ENCODE measurements at regions not wholly inside any gene's neighbourhood (a gene's known extent, or its start where the extent isn't known, plus 50 kb on each side); places are given as distances from the start of the nearest gene placed in this dataset.

- intact Hi-C loops (cut with DNase I, micrococcal nuclease): no loop called here
- ATAC-seq (no peak), DNase-seq (no peak)
Measured at GRCh38 chr3:3745693-3746092, 53.5 kb upstream of the LRRN1 start.

- intact Hi-C loops (cut with DNase I, micrococcal nuclease): no loop called here
- no peak for ATAC-seq
- no peak for DNase-seq
Measured at GRCh38 chr3:3744826-3745225, 54.4 kb upstream of the LRRN1 start.

- DNase-seq (no peak), ATAC-seq (no peak)
- intact Hi-C loops (cut with DNase I, micrococcal nuclease): no loop called here
Measured at GRCh38 chr3:3743754-3744153, 55.5 kb upstream of the LRRN1 start.

- intact Hi-C loops (cut with DNase I, micrococcal nuclease): no loop called here
- no peak for DNase-seq
- no peak for ATAC-seq
Measured at GRCh38 chr3:3740061-3740460, 59.2 kb upstream of the LRRN1 start.

GRCh38 chr3:3739330-3740060 is 59.7 kb upstream of the LRRN1 start:
- DNase-seq (no peak), ATAC-seq (no peak)
- intact Hi-C loops (cut with DNase I, micrococcal nuclease): no loop called here

GRCh38 chr3:3737531-3737930 is 61.7 kb upstream of the LRRN1 start:
- intact Hi-C loops (cut with DNase I, micrococcal nuclease): no loop called here
- DNase-seq (no peak), ATAC-seq (no peak)

GRCh38 chr3:3735919-3736318 is 63.3 kb upstream of the LRRN1 start:
- DNase-seq: no peak
- intact Hi-C loops (cut with DNase I, micrococcal nuclease): no loop called here
- ATAC-seq: no peak

GRCh38 chr3:3734881-3735280 is 64.3 kb upstream of the LRRN1 start:
- no peak for DNase-seq

GRCh38 chr3:3729261-3729660 is 70.0 kb upstream of the LRRN1 start:
- DNase-seq: no peak
- intact Hi-C loops (cut with DNase I, micrococcal nuclease): no loop called here
- ATAC-seq: no peak

More at GRCh38 chr3:3734881-3735280, 64.3 kb upstream of the LRRN1 start:
- no peak for ATAC-seq
- intact Hi-C loops (cut with DNase I, micrococcal nuclease): no loop called here

- ATAC-seq: no peak
- intact Hi-C loops (cut with DNase I, micrococcal nuclease): no loop called here
- no peak for DNase-seq
Measured at GRCh38 chr3:3726549-3726948, 72.7 kb upstream of the LRRN1 start.

- intact Hi-C loops (cut with DNase I, micrococcal nuclease): no loop called here
- DNase-seq (no peak), ATAC-seq (no peak)
Measured at GRCh38 chr3:3714572-3714971, 84.7 kb upstream of the LRRN1 start.

GRCh38 chr3:3712971-3713370 is 86.3 kb upstream of the LRRN1 start:
- intact Hi-C loops (cut with DNase I, micrococcal nuclease): no loop called here
- no peak for DNase-seq
- ATAC-seq: no peak

GRCh38 chr3:3708769-3709115 is 90.5 kb upstream of the LRRN1 start:
- no peak for ATAC-seq
- no peak for DNase-seq
- intact Hi-C loops (cut with DNase I, micrococcal nuclease): no loop called here

- ATAC-seq (no peak), DNase-seq (no peak)
- intact Hi-C loops (cut with DNase I, micrococcal nuclease): no loop called here
Measured at GRCh38 chr3:3707858-3708768, 91.1 kb upstream of the LRRN1 start.

- no peak for ATAC-seq
- intact Hi-C loops (cut with DNase I, micrococcal nuclease): no loop called here
- DNase-seq: no peak
Measured at GRCh38 chr3:3705090-3705775, 94.0 kb upstream of the LRRN1 start.

- ATAC-seq: no peak
- intact Hi-C loops (cut with DNase I, micrococcal nuclease): no loop called here
- no peak for DNase-seq
Measured at GRCh38 chr3:3701949-3702348, 97.3 kb upstream of the LRRN1 start.

GRCh38 chr3:3699816-3700633 is 99.2 kb upstream of the LRRN1 start:
- ATAC-seq (no peak), DNase-seq (no peak)
- intact Hi-C loops (cut with DNase I, micrococcal nuclease): no loop called here

GRCh38 chr3:3699407-3699806 is 99.8 kb upstream of the LRRN1 start:
- DNase-seq (no peak), ATAC-seq (no peak)
- intact Hi-C loops (cut with DNase I, micrococcal nuclease): no loop called here

GRCh38 chr3:3696345-3696744 is 102.9 kb upstream of the LRRN1 start:
- DNase-seq (no peak), ATAC-seq (no peak)
- intact Hi-C loops (cut with DNase I, micrococcal nuclease): no loop called here

All from left colon (tissue), 2 donors.